Rectal smooth muscle tissue (tissue), 1 donor: ENCODE measurements at regions not wholly inside any gene's neighbourhood (a gene's known extent, or its start where the extent isn't known, plus 50 kb on each side); places are given as distances from the start of the nearest gene placed in this dataset.

ENCODE experiments used
- H3K27ac ChIP-seq: one replicate; pipeline ENCODE4 v1.7.0; 2013; ENCODE audit warnings: low read depth, low read length, inconsistent platforms
- H3K27me3 ChIP-seq: one replicate; pipeline ENCODE4 v1.7.0; 2013; ENCODE audit warnings: low read length; ENCODE audit not compliant: control insufficient read depth, insufficient read depth
- H3K36me3 ChIP-seq: one replicate; pipeline ENCODE4 v1.7.0; 2013; ENCODE audit warnings: low read length; ENCODE audit not compliant: control insufficient read depth, insufficient read depth
- H3K4me1 ChIP-seq: one replicate; pipeline ENCODE4 v1.7.0; 2013; ENCODE audit warnings: low read length; ENCODE audit not compliant: control insufficient read depth, insufficient read depth
- H3K4me3 ChIP-seq: one replicate; pipeline ENCODE4 v1.7.0; 2013; ENCODE audit warnings: low read length
- H3K9ac ChIP-seq: one replicate; pipeline ENCODE4 v1.7.0; 2013; ENCODE audit warnings: low read length

GRCh38 chr6:163670336-163670735, 255.8 kb downstream of the QKI start:
- Histone ChIP-seq H3K4me1 (no peaks in the 10 kb centered on the region), H3K9ac (no peak overlapping the region), H3K36me3 (no peaks in the 10 kb centered on the region), H3K27me3 (no peaks in the 10 kb centered on the region), H3K27ac (no peak overlapping the region), H3K4me3 (no peak overlapping the region)

GRCh38 chr6:163668061-163668426, 253.5 kb downstream of the QKI start:
- H3K4me3 ChIP-seq = no peak overlapping the region

GRCh38 chr6:163667372-163668060, 253.0 kb downstream of the QKI start:
- Histone ChIP-seq H3K27me3 (no peaks in the 10 kb centered on the region), H3K9ac (no peak overlapping the region), H3K36me3 (no peaks in the 10 kb centered on the region), H3K27ac (no peak overlapping the region), H3K4me3 (no peak overlapping the region), H3K4me1 (no peaks in the 10 kb centered on the region)

More at GRCh38 chr6:163668061-163668426, 253.5 kb downstream of the QKI start:
- Histone ChIP-seq H3K9ac (no peak overlapping the region), H3K4me1 (no peaks in the 10 kb centered on the region), H3K27me3 (no peaks in the 10 kb centered on the region), H3K27ac (no peak overlapping the region), H3K36me3 (no peaks in the 10 kb centered on the region)

GRCh38 chr6:163665464-163665863, 250.9 kb downstream of the QKI start:
- Histone ChIP-seq H3K4me1 (no peaks in the 10 kb centered on the region), H3K36me3 (no peaks in the 10 kb centered on the region), H3K9ac (no peak overlapping the region), H3K27me3 (no peaks in the 10 kb centered on the region), H3K27ac (no peak overlapping the region), H3K4me3 (no peak overlapping the region)

- H3K9ac ChIP-seq = no peak overlapping the region
- H3K27ac ChIP-seq = no peak overlapping the region
- no peaks in the 10 kb centered on the region for H3K4me1 ChIP-seq
- H3K4me3 ChIP-seq = no peak overlapping the region
- no peaks in the 10 kb centered on the region for H3K36me3 ChIP-seq
- no peaks in the 10 kb centered on the region for H3K27me3 ChIP-seq
Measured at GRCh38 chr6:163663575-163663974, 249.1 kb downstream of the QKI start.

GRCh38 chr6:163662604-163663225, 248.2 kb downstream of the QKI start:
- H3K4me1 ChIP-seq = no peaks in the 10 kb centered on the region
- H3K36me3 ChIP-seq = no peaks in the 10 kb centered on the region
- no peak overlapping the region for H3K4me3 ChIP-seq
- H3K27me3 ChIP-seq = no peaks in the 10 kb centered on the region
- no peak overlapping the region for H3K9ac ChIP-seq
- H3K27ac ChIP-seq = no peak overlapping the region

- no peak overlapping the region for H3K27ac ChIP-seq
- H3K27me3 ChIP-seq = no peaks in the 10 kb centered on the region
Measured at GRCh38 chr6:163661272-163661671, 246.8 kb downstream of the QKI start.

GRCh38 chr6:163659803-163660202, 245.3 kb downstream of the QKI start:
- Histone ChIP-seq H3K4me3 (no peak overlapping the region), H3K27ac (no peak overlapping the region), H3K36me3 (no peaks in the 10 kb centered on the region), H3K9ac (no peak overlapping the region), H3K27me3 (no peaks in the 10 kb centered on the region), H3K4me1 (no peaks in the 10 kb centered on the region)

More at GRCh38 chr6:163661272-163661671, 246.8 kb downstream of the QKI start:
- Histone ChIP-seq H3K4me1 (no peaks in the 10 kb centered on the region), H3K9ac (no peak overlapping the region), H3K36me3 (no peaks in the 10 kb centered on the region), H3K4me3 (no peak overlapping the region)

- no peaks in the 10 kb centered on the region for H3K4me1 ChIP-seq
- no peak overlapping the region for H3K9ac ChIP-seq
- H3K27ac ChIP-seq = no peak overlapping the region
- no peaks in the 10 kb centered on the region for H3K27me3 ChIP-seq
- no peak overlapping the region for H3K4me3 ChIP-seq
- H3K36me3 ChIP-seq = no peaks in the 10 kb centered on the region
Measured at GRCh38 chr6:163655217-163656121, 241.0 kb downstream of the QKI start.

GRCh38 chr6:163651915-163652668, 237.6 kb downstream of the QKI start:
- Histone ChIP-seq H3K27ac (no peak overlapping the region), H3K4me3 (no peak overlapping the region), H3K4me1 (no peaks in the 10 kb centered on the region), H3K9ac (no peak overlapping the region), H3K36me3 (no peaks in the 10 kb centered on the region), H3K27me3 (no peaks in the 10 kb centered on the region)

- Histone ChIP-seq H3K9ac (no peak overlapping the region), H3K27me3 (no peaks in the 10 kb centered on the region), H3K4me1 (no peaks in the 10 kb centered on the region), H3K36me3 (no peaks in the 10 kb centered on the region), H3K27ac (no peak overlapping the region), H3K4me3 (no peak overlapping the region)
Measured at GRCh38 chr6:163651426-163651825, 236.9 kb downstream of the QKI start.

- H3K27me3 ChIP-seq = no peaks in the 10 kb centered on the region
- H3K4me3 ChIP-seq = no peak overlapping the region
- no peaks in the 10 kb centered on the region for H3K36me3 ChIP-seq
- H3K4me1 ChIP-seq = no peaks in the 10 kb centered on the region
- no peak overlapping the region for H3K9ac ChIP-seq
- no peak overlapping the region for H3K27ac ChIP-seq
Measured at GRCh38 chr6:163648868-163649267, 234.3 kb downstream of the QKI start.
